AG20443 (cell line): ENCODE measurements at regions not wholly inside any gene's neighbourhood (a gene's known extent, or its start where the extent isn't known, plus 50 kb on each side); places are given as distances from the start of the nearest gene placed in this dataset.
"Not testable (repeated sequence)": the region's sequence is repeated elsewhere in the genome, so short reads cannot be mapped to it uniquely, and the experiment has no call there.

ENCODE experiments used
- DNase-seq: peaks from one replicate; pipeline ENCODE4 v3.0.0; 2012; ENCODE audit warnings: low spot score, mixed read lengths

GRCh38 chr1:230556453-230556852, 85.8 kb upstream of the COG2 start:
- no peak for DNase-seq

DNA sequence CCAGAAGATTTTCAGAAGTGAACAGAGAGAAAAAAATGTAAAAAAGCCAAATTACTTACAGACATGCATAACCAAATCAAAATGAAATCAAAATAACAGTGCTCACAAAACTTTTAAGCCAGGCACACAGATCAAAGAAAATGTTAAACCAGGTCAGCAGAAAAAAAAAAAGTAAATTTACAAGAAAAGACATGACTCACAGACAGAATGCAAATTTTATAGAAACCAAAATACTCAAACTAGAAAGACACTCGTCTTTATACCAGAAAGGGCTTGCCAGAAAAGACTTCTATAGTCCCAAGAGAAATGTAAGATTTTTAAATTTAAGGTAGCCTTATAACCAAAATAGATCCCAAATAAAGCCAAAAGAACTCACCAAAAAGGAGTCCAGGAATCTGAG, 86.5 kb upstream of the COG2 start:
- DNase-seq: no peak

DNA sequence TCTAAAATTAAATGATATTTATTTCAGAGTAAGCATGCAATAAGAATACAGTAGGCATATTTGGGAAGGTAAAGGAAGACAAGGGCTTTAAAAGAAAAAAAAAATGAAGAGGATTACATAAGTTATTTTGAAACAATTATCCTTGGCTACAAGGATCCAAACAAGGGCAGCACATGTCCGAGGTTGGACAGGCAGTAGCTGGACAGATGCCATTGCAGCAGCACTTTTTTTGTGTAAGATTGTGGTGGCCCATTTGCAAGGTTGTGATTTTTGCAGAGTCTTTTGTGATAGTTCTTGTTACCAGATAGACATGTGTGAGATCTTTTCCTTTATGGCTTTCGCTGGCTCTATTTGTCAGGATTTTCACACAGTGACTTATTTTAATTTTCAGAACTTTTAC, 89.4 kb upstream of the COG2 start:
- DNase-seq: no peak

DNA sequence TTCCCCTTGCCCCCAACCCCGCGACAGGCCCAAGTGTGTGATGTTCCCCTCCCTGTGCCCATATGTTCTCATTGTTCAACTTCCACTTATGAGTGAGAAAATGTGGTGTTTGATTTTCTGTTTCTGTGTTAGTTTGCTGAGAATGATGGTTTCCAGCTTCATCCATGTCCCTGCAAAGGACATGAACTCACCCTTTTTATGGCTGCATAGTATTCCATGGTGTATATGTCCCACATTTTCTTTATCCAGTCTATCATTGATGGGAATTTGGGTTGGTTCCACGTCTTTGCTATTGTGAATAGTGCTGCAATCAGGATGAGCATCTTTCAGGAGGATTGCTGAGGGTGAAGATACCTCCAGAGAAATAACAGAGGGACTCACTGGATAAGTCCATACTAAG, 91.3 kb upstream of the COG2 start:
- DNase-seq: not testable (repeated sequence)

DNA sequence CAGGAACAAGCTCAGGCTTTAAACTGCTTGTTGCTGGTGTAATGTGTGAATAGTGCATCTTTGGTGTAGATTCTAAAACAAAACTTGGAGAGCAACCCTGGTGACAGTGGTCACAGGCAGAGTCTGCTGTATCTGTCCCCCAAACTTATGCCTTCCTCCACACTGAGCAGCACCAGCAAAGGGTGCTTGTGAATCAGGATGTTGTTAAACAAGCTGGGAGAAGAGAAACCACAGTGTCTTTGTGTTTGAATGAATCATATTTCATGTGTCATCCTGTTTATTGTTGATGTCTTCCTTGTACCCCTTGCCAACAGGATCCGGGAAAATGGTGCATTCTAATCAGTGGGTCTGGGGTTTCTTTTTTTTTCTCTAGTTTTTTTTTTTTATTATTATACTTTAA, 91.9 kb upstream of the COG2 start:
- no peak for DNase-seq

- DNase-seq: no peak
Measured at GRCh38 chr1:230549625-230550024, 92.7 kb upstream of the COG2 start.

- no peak for DNase-seq
Measured at GRCh38 chr1:230548997-230549396, 93.3 kb upstream of the COG2 start.

DNA sequence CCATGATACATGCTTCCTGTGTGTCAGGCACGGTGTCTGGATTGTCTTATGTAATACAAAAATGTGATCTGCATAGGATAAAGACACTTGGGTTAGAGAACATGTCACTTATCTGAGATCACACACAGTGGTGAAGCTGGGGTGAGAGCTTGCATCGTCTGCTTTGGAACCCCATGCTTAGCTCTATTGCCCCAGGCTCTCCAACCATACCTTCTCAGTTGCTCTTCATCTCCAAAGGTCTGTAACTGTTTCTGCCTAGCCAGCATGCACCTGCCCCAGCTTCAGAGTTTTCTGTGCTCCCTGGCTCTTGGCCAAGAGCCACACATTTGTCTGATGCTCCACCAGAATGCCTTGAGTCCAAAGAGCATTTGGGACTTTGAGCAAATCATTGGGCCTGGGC, 93.9 kb upstream of the COG2 start:
- DNase-seq: no peak

- DNase-seq: no peak
Measured at GRCh38 chr1:230545181-230545580, 97.1 kb upstream of the COG2 start.

- no peak for DNase-seq
Measured at GRCh38 chr1:230544758-230545157, 97.5 kb upstream of the COG2 start.

- DNase-seq: no peak
Measured at GRCh38 chr1:230543085-230543484, 99.2 kb upstream of the COG2 start.

- no peak for DNase-seq
Measured at GRCh38 chr1:230542681-230543080, 99.6 kb upstream of the COG2 start.

DNA sequence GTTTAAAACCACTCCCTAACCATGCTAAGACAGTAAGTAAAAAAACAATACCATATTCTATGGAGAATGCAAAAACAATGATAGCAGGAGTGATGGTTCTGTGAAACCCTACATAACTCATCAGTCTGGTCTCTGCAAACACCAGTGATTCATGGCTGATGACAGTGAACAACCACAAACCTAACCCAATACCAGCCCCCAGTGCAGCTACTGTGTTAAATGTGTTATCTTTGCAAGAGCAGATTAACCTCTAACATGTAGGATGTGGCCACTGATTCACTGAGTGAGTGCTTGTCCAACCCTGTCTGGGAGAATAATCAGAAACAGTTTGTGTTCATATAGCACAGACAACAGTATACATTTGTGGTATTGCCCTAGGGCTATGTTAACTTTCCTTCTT, 100.2 kb upstream of the COG2 start:
- no peak for DNase-seq

DNA sequence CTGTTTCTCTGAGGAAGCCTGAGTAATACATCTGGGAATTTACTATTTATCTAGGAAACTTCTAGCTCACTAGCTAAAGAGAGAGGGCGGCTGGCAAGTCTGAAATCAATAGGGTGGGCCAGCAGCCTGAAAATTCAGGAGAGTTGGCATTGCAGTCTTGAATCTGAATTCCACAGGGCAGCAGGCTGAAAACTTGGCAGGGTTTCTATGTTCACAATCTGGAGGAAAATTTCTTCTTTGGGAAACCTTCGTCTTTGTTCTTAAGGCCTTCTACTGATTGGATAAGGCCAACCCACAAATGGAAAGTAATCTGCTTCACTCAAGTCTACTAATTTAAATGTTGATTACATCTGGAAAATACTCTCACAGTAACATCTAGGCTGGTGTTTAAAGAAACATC, 101.0 kb upstream of the COG2 start:
- no peak for DNase-seq

DNA sequence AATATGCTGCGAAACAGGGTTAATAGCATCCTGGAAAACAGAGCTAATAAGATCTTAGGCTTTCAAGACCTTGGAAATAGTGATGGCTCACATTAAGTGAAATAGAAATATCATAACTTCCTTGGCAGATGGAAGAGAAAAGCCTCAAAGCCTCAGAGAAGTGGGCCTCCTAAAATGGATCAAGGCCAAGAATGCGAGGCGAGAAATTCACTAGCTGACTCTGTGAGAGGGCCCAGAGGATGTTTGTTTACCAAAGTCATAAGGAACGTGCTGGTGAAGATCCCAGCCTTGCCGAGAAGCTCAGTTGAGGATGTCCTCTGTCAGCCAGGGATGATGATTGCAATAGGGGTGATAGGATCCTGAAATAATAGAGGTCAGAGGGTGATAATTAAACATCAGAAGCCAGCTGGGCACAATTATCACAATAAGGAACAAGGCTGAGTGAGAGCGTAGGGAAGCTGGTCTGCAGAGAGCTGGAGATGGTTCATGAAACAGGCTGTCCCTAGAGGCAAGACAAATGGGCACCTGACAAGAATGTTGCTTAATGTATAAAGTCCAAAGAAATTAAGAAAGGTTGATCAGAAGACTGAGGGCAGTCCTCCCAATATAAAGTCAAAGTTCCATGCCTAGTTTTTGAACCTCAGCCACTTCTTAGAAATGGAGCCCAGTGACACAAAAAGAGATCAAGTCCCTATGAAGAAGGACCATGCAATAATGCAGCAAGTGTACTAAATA, 101.7 kb upstream of the COG2 start:
- no peak for DNase-seq

DNA sequence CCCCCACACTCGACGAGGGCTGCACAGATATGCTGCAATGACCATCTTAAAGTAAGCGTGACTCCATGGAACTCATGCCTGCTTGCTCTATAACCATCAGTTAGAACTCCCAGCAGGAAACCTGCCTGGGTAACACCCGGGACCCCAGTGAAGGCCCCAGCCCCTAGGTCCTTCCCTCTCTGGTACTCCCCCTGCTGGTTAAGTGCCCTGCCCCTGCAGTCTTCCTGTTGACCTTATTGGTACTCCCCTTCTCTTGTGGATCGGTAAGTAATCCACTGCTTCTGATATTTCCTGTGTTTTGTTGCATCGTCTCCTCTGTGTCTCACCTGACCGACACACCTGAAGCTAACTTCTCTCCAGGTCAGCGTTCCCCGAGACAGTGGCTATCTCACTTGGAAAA, 104.8 kb upstream of the COG2 start:
- DNase-seq: no peak

GRCh38 chr1:230536641-230537155, 105.6 kb upstream of the COG2 start:
- no peak for DNase-seq

GRCh38 chr1:230534224-230534623, 108.1 kb upstream of the COG2 start:
- DNase-seq: no peak

GRCh38 chr1:230531103-230531502, 105.0 kb upstream of the PGBD5 start:
- no peak for DNase-seq

DNA sequence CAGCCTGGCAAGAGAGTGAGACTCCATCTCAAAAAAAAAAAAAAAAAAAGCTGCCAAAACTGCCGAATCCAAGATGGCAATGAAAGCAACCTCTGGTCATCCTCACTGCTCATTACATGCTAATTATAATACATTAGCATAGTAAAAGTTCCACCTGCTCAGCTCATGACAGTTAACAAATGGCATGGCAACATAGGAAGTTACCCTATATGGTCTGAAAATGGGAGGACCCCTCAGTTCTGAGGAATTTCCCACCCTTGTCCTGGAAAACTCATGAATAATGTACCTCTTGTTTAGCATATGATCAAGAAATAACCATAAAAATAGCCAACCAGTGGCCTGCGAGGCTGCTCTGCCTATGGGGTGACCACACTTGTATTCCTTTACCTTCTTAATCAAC, 93.1 kb upstream of the PGBD5 start:
- no peak for DNase-seq

DNA sequence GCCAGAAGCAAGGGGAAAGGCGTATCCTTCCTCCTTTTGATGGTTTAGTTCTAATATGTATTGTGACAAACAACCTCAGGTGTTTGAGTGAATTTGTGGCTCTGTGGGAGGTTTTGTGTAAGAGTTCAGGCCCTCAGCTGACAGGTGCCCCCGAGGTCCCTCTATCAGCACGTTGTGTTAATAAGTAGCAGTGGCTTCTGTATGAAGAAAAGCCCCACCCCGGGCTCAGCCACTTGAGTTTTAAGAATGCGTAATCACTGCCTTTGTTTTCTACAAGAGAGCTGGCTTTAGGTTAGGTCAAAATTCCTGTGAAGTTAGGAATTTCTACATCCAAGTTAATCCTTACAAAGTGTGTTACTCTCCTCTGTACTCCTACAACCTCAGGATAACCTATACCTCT, 92.4 kb upstream of the PGBD5 start:
- no peak for DNase-seq

GRCh38 chr1:230517786-230518185, 91.7 kb upstream of the PGBD5 start:
- DNase-seq: no peak

DNA sequence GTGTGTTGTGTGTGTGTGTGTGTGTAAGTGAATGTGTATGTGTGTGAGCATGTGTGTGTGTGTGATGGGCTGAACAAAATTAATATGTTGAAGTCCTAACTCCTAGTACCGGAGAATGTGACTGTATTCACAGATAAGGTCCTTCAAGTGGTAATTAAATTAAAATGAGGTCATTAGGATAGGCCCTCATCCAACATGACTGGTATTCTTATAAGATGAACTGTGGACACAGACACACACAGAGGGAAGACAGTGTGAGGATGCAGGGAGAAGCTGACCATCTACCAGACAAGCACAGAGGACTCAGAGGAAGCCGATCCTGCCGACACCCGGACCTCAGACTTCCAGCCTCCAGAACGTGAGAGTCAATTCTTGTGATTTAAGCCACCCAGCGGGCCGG, 91.2 kb upstream of the PGBD5 start:
- DNase-seq: no peak

DNA sequence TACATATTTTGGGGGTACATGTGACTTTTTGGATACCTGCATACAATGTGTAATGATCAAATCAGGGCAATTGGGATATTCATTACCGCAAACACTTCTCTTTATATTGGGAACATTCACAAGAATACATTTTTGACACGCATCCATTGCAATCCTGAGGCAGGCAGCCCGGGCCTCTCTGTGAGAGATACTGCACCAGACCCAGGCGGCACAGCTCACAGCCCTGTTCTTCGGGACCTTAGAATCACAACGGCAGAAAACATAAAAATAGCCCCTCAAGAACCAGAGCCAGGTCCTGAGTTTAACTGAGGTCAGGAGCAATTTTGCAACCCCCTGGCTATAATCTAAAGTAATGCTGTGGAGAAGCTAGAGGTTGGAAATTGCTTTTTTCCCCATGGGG, 90.8 kb upstream of the PGBD5 start:
- DNase-seq: no peak
